T-helper 2 cell treated with Interferon-gamma antibody and Interleukin-4, amounts not matched to agents 5 μg/mL and 100 μg/mL, for 36 hours (primary cell): ENCODE measurements at regions not wholly inside any gene's neighbourhood (a gene's known extent, or its start where the extent isn't known, plus 50 kb on each side); places are given as distances from the start of the nearest gene placed in this dataset.

ENCODE experiments used
- DNase-seq: peaks from one replicate; pipeline ENCODE4 v3.0.0; 2021; ENCODE audit warnings: low spot score
- H3K27ac Mint-ChIP-seq: one replicate; pipeline ENCODE4 v1.8.0; 2021; ENCODE audit warnings: mild to moderate bottlenecking, mixed read lengths
- H3K27me3 Mint-ChIP-seq: one replicate; pipeline ENCODE4 v1.8.0; 2021; ENCODE audit warnings: low read depth, mixed read lengths
- H3K36me3 Mint-ChIP-seq: one replicate; pipeline ENCODE4 v1.8.0; 2021; ENCODE audit warnings: low read depth, mixed read lengths
- H3K4me1 Mint-ChIP-seq: one replicate; pipeline ENCODE4 v1.8.0; 2021; ENCODE audit warnings: low read depth, mixed read lengths
- H3K4me3 Mint-ChIP-seq: one replicate; pipeline ENCODE4 v1.8.0; 2022; ENCODE audit warnings: mild to moderate bottlenecking, moderate library complexity, mixed read lengths
- H3K9me3 Mint-ChIP-seq: one replicate; pipeline ENCODE4 v1.8.0; 2021; ENCODE audit warnings: mixed read lengths

GRCh38 chr7:16347066-16347826 lies 74.1 kb downstream of the CRPPA start:
- Mint-ChIP-seq H3K27ac (no peak overlapping the region), H3K4me3 (no peak overlapping the region), H3K36me3 (no peaks in the 10 kb centered on the region), H3K4me1 (no peaks in the 10 kb centered on the region), H3K9me3 (peaks cover 10% of the 10 kb centered on the region), H3K27me3 (no peaks in the 10 kb centered on the region)
- DNase-seq: no peak

- Mint-ChIP-seq H3K4me1 (no peaks in the 10 kb centered on the region), H3K36me3 (no peaks in the 10 kb centered on the region), H3K27me3 (no peaks in the 10 kb centered on the region), H3K4me3 (no peak overlapping the region), H3K9me3 (peaks cover 10% of the 10 kb centered on the region), H3K27ac (no peak overlapping the region)
- no peak for DNase-seq
Observed at GRCh38 chr7:16345979-16346958, 75.1 kb downstream of the CRPPA start.

- no peaks in the 10 kb centered on the region for H3K4me1 Mint-ChIP-seq
- no peaks in the 10 kb centered on the region for H3K27me3 Mint-ChIP-seq
- peaks cover 10% of the 10 kb centered on the region for H3K9me3 Mint-ChIP-seq
- no peak for DNase-seq
- H3K4me3 Mint-ChIP-seq: no peak overlapping the region
- no peak overlapping the region for H3K27ac Mint-ChIP-seq
- no peaks in the 10 kb centered on the region for H3K36me3 Mint-ChIP-seq
Observed at GRCh38 chr7:16344927-16345326, 76.4 kb downstream of the CRPPA start.

DNA sequence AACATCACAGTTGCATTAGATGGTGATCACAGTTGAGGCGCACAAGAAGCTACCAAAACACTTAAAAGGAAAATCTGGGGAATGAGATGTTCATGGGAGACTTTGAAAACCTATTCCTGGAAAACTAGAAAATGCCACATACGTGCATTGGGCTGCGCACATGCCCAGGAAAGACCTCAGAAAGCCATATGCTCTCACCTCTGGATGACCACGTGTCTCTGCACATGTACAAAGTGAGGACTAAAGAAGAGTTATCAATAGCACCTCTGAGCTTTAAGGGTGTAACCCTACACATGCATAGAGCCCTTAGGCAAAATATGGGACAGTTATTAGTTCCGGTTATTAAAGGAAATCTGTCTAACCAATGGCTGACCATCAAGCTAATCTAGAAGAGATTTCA lies 77.7 kb downstream of the CRPPA start:
- Mint-ChIP-seq H3K4me1 (no peaks in the 10 kb centered on the region), H3K27ac (no peak overlapping the region), H3K27me3 (no peaks in the 10 kb centered on the region), H3K4me3 (no peak overlapping the region), H3K9me3 (peaks cover 4% of the 10 kb centered on the region), H3K36me3 (no peaks in the 10 kb centered on the region)
- DNase-seq: no peak

GRCh38 chr7:16338065-16338464 lies 83.3 kb downstream of the CRPPA start:
- no peak overlapping the region for H3K27ac Mint-ChIP-seq
- no peak overlapping the region for H3K4me3 Mint-ChIP-seq
- H3K27me3 Mint-ChIP-seq: no peaks in the 10 kb centered on the region
- H3K4me1 Mint-ChIP-seq: no peaks in the 10 kb centered on the region
- H3K36me3 Mint-ChIP-seq: no peaks in the 10 kb centered on the region
- no peak for DNase-seq
- H3K9me3 Mint-ChIP-seq: peaks cover 5% of the 10 kb centered on the region

GRCh38 chr7:16326106-16326505 lies 95.2 kb downstream of the CRPPA start:
- H3K4me3 Mint-ChIP-seq: no peak overlapping the region
- DNase-seq: no peak
- no peaks in the 10 kb centered on the region for H3K4me1 Mint-ChIP-seq
- H3K9me3 Mint-ChIP-seq: no peaks in the 10 kb centered on the region
- no peaks in the 10 kb centered on the region for H3K36me3 Mint-ChIP-seq
- no peak overlapping the region for H3K27ac Mint-ChIP-seq
- no peaks in the 10 kb centered on the region for H3K27me3 Mint-ChIP-seq

GRCh38 chr7:16323313-16323712 lies 98.0 kb downstream of the CRPPA start:
- no peaks in the 10 kb centered on the region for H3K36me3 Mint-ChIP-seq
- no peaks in the 10 kb centered on the region for H3K27me3 Mint-ChIP-seq
- no peak overlapping the region for H3K4me3 Mint-ChIP-seq
- DNase-seq: no peak
- H3K27ac Mint-ChIP-seq: no peak overlapping the region
- H3K4me1 Mint-ChIP-seq: peaks cover 2% of the 10 kb centered on the region
- no peaks in the 10 kb centered on the region for H3K9me3 Mint-ChIP-seq

DNA sequence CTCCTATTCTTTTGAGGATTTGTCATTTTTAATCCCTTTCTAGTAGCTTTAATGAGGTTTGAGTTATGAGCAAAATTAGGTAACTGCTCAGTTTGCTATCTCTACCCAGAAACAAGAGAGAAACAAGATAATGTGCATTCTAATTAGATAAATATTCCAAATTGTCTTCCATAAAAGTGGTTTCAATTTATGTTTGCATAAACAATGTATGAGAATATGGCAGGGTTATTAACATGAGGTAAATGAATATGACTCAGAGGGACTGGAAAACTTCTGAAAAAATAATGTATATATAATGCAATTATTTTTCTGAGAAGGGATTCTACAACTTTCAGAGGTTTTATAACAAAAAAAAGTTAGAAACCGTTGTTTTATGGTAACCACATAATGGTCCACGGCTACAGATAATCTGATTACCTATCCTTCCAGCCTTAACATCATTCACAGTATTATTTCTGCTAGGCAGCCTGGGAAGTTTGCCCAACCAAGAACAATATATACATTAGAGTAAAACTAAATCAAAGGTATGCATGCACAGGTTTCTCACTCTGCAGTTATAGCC lies 101.2 kb downstream of the CRPPA start:
- H3K36me3 Mint-ChIP-seq: no peaks in the 10 kb centered on the region
- no peak overlapping the region for H3K27ac Mint-ChIP-seq
- peaks cover 2% of the 10 kb centered on the region for H3K4me1 Mint-ChIP-seq

GRCh38 chr7:16318989-16319915 lies 102.1 kb downstream of the CRPPA start:
- Mint-ChIP-seq H3K27ac (no peak overlapping the region), H3K27me3 (no peaks in the 10 kb centered on the region), H3K36me3 (no peaks in the 10 kb centered on the region), H3K9me3 (no peaks in the 10 kb centered on the region), H3K4me1 (peaks cover 2% of the 10 kb centered on the region), H3K4me3 (no peak overlapping the region)
- DNase-seq: no peak

More for the DNA sequence above, 101.2 kb downstream of the CRPPA start:
- Mint-ChIP-seq H3K4me3 (no peak overlapping the region), H3K9me3 (no peaks in the 10 kb centered on the region), H3K27me3 (no peaks in the 10 kb centered on the region)
- no peak for DNase-seq

DNA sequence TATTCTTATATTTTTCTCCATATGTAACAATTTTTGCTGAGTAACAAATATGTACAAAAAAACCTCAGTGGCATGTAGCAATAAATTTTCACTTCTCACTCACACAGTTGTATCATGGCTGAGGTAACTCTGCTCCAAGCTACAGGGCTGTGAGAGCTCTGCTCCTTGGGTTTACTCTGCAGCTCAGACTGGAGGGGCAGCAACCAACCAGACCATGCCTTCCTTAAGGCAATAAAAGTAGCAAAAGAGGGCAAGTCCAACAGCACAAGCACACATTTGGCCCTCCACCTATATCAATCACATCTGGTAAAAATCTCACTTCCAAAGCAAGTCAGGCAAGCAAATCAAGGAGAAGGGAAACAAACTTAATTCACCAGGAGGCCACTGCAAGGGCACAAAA lies 102.9 kb downstream of the CRPPA start:
- Mint-ChIP-seq H3K36me3 (no peaks in the 10 kb centered on the region), H3K27me3 (no peaks in the 10 kb centered on the region), H3K27ac (no peak overlapping the region), H3K4me3 (no peak overlapping the region), H3K4me1 (peaks cover 2% of the 10 kb centered on the region), H3K9me3 (no peaks in the 10 kb centered on the region)
- no peak for DNase-seq

DNA sequence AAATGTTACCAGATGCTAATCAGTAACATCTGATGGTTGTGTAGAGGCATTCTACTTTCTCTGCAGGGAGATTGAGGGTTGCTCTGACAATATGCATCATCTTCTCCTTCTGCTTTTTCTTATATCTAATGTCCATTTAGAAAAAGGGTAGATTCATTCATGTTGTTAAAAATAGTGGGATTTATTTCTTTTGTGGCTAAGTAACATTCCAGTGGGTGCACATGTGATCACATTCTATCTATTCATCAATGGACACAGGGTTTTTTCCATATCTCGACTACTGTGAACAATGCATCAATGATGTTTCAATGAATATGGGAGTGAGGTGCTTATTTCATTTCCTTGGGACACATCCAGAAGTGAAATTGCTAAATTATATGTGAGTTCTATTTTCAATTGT lies 103.9 kb downstream of the CRPPA start:
- Mint-ChIP-seq H3K4me3 (no peak overlapping the region), H3K36me3 (no peaks in the 10 kb centered on the region), H3K4me1 (peaks cover 2% of the 10 kb centered on the region), H3K9me3 (no peaks in the 10 kb centered on the region), H3K27ac (no peak overlapping the region), H3K27me3 (no peaks in the 10 kb centered on the region)
- DNase-seq: no peak

GRCh38 chr7:16315280-16315679 lies 106.1 kb downstream of the CRPPA start:
- no peaks in the 10 kb centered on the region for H3K27me3 Mint-ChIP-seq
- no peak overlapping the region for H3K27ac Mint-ChIP-seq
- no peak for DNase-seq
- H3K36me3 Mint-ChIP-seq: no peaks in the 10 kb centered on the region
- H3K4me3 Mint-ChIP-seq: no peak overlapping the region
- H3K9me3 Mint-ChIP-seq: no peaks in the 10 kb centered on the region
- peaks cover 2% of the 10 kb centered on the region for H3K4me1 Mint-ChIP-seq

DNA sequence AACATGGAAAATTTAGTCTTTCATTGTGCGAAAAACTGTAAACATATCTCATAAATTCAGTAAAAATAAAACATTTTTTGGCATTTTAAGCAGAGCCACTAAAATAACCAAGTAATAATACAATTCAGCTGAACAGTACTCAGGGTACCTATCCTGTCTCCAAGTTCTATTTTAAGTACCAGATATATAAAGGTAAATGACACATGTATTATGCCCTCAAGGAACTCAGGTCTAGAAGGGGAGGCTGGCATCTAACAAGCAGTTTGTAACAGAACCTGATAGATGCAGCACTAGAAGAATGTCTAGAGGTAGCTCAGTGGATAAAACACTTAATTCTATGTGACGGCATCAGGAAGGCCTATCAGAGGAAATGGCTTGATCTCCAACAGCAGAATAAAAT lies 112.2 kb downstream of the CRPPA start:
- Mint-ChIP-seq H3K4me1 (no peaks in the 10 kb centered on the region), H3K36me3 (no peaks in the 10 kb centered on the region)

More for the DNA sequence above, 112.2 kb downstream of the CRPPA start:
- Mint-ChIP-seq H3K27me3 (no peaks in the 10 kb centered on the region), H3K27ac (no peak overlapping the region), H3K9me3 (no peaks in the 10 kb centered on the region), H3K4me3 (no peak overlapping the region)
- DNase-seq: no peak
